ENCODE measurements at regions not wholly inside any gene's neighbourhood (a gene's known extent, or its start where the extent isn't known, plus 50 kb on each side); places are given as distances from the start of the nearest gene placed in this dataset.

DNA sequence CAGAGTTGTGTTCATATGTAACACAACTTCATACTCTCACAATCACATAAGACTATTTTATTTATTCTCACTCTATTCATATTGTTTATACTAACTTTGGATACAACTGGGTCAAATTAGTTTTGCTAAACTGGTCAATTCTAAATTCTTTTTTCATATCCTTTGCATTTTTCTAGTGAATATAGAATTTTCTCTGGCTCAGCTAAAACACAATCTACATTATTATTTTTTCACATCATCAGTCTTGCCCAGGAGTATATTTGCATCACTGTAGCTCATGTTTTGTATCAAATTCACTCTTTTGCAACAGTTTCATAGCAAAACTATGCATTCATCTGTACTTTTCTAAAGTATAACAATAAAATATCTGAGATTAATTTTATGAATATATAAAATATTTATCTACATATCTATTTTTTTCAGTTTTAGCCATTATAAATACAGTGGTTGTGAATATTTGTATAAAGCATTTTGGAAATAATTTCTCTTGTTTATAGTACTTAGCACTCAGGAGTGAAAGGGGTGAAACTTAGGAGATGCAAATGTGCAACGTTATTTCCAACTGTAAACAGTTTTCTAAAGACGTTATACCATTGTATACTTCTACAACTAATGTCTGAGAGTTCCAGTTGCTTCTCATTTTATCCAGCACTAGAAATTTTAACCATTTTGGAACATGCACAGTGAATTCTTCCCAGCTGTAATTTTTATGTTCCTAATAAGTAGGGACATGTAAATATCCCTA is 854.6 kb downstream of the CBLN2 start:
- no peak for DNase-seq (ENCODE audit: low read depth, low spot score)
- no peaks in the 10 kb centered on the region for H3K4me1 ChIP-seq (ENCODE audit: insufficient read depth, insufficient read length)
- no peak for TF ChIP-seq YY1 (IDR thresholded peaks at IDR 0.05; ENCODE audit: insufficient read depth, insufficient read length)
- TF ChIP-seq ZNF274 (IDR thresholded peaks at IDR 0.05; ENCODE audit: low read depth, low read length): no peak
- no peak for TF ChIP-seq SUZ12 (IDR thresholded peaks at IDR 0.05; ENCODE audit: extremely low read depth, insufficient read depth, insufficient read length)
- H3K27me3 ChIP-seq (ENCODE audit: insufficient read depth, insufficient read length): no peaks in the 10 kb centered on the region
- no peak overlapping the region for H3K9ac ChIP-seq (ENCODE audit: insufficient read length, low read depth)
- H3K36me3 ChIP-seq (ENCODE audit: insufficient read depth, insufficient read length, low read length): no peaks in the 10 kb centered on the region
- H3K9me3 ChIP-seq (ENCODE audit: insufficient read depth, low read length): no peaks in the 10 kb centered on the region
- no peak overlapping the region for H3K4me3 ChIP-seq (ENCODE audit: insufficient read length, low read depth)

DNA sequence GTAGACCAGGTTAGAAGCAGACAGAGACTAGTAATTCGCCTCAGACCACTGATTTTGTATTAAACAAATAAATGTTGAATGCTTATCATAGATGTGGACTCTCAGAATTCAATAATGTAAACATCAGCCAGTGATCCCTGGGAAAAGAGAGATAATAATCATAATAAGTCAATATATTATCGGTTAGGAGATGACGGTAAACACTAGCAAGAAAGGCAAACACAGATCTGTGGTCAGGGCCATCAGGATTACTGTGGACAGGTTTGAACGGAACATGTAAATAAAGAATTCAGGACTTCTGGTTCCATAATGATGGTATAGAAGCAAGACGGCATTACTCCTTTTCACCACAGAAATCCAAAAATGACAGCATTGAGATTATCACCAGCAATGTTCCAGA is 861.6 kb downstream of the CBLN2 start:
- Histone ChIP-seq H3K4me1 (ENCODE audit: insufficient read depth, insufficient read length) (no peaks in the 10 kb centered on the region), H3K27me3 (ENCODE audit: insufficient read depth, insufficient read length) (no peaks in the 10 kb centered on the region), H3K4me3 (ENCODE audit: insufficient read length, low read depth) (no peak overlapping the region), H3K9me3 (ENCODE audit: insufficient read depth, low read length) (no peaks in the 10 kb centered on the region), H3K9ac (ENCODE audit: insufficient read length, low read depth) (no peak overlapping the region), H3K36me3 (ENCODE audit: insufficient read depth, insufficient read length, low read length) (no peaks in the 10 kb centered on the region)
- TF ChIP-seq SUZ12 (IDR thresholded peaks at IDR 0.05; ENCODE audit: extremely low read depth, insufficient read depth, insufficient read length): no peak
- TF ChIP-seq YY1 (IDR thresholded peaks at IDR 0.05; ENCODE audit: insufficient read depth, insufficient read length): no peak
- TF ChIP-seq ZNF274 (IDR thresholded peaks at IDR 0.05; ENCODE audit: low read depth, low read length): no peak
- DNase-seq (ENCODE audit: low read depth, low spot score): no peak

DNA sequence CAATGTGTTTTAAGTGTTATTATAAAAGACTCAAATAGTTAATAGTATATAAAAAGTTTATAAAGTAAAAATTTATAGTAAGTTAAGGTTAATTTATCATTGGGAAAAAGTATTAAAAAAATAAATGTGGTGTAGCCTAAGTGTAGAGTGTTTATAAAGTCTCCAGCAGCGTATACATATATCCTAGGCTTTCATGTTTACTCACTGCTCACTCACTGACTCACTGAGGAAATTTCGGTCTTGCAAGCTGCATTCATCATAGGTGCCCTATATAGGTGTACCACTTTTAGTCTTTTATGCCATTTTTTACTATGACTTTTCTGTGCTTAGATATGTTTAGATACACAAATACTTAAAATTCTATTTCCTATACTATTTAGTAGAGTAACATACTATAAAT is 866.0 kb downstream of the CBLN2 start:
- no peak for TF ChIP-seq YY1 (IDR thresholded peaks at IDR 0.05; ENCODE audit: insufficient read depth, insufficient read length)
- no peak for TF ChIP-seq SUZ12 (IDR thresholded peaks at IDR 0.05; ENCODE audit: extremely low read depth, insufficient read depth, insufficient read length)
- TF ChIP-seq ZNF274 (IDR thresholded peaks at IDR 0.05; ENCODE audit: low read depth, low read length): no peak
- Histone ChIP-seq H3K27me3 (ENCODE audit: insufficient read depth, insufficient read length) (no peaks in the 10 kb centered on the region), H3K4me3 (ENCODE audit: insufficient read length, low read depth) (no peak overlapping the region), H3K36me3 (ENCODE audit: insufficient read depth, insufficient read length, low read length) (no peaks in the 10 kb centered on the region), H3K4me1 (ENCODE audit: insufficient read depth, insufficient read length) (no peaks in the 10 kb centered on the region), H3K9ac (ENCODE audit: insufficient read length, low read depth) (no peak overlapping the region), H3K9me3 (ENCODE audit: insufficient read depth, low read length) (no peaks in the 10 kb centered on the region)
- no peak for DNase-seq (ENCODE audit: low read depth, low spot score)

DNA sequence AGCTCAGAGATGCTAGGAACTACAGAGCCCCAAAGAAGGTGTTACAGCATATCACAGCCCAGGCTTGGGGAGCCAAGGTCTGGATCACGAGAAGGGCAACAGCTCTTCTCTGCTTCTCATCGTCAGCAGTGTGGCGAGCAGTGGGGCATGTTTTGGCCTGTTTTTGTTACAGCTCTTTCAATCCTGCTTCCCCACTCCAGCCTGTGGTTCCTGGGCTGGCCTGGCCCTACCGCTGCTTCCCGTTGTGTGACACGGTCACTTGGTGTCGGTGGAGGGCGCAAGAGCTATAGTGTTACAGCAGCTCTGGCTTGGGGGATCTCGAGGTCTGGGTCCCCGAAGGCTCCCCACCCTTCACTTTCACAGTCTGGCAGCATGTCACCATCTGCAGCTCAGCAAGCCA is 870.2 kb downstream of the CBLN2 start:
- Histone ChIP-seq H3K9ac (ENCODE audit: insufficient read length, low read depth) (no peak overlapping the region), H3K36me3 (ENCODE audit: insufficient read depth, insufficient read length, low read length) (no peaks in the 10 kb centered on the region), H3K4me3 (ENCODE audit: insufficient read length, low read depth) (no peak overlapping the region), H3K4me1 (ENCODE audit: insufficient read depth, insufficient read length) (no peaks in the 10 kb centered on the region), H3K27me3 (ENCODE audit: insufficient read depth, insufficient read length) (no peaks in the 10 kb centered on the region), H3K9me3 (ENCODE audit: insufficient read depth, low read length) (no peaks in the 10 kb centered on the region)
- TF ChIP-seq SUZ12 (IDR thresholded peaks at IDR 0.05; ENCODE audit: extremely low read depth, insufficient read depth, insufficient read length) (no peak), ZNF274 (IDR thresholded peaks at IDR 0.05; ENCODE audit: low read depth, low read length) (no peak), YY1 (IDR thresholded peaks at IDR 0.05; ENCODE audit: insufficient read depth, insufficient read length) (no peak)
- no peak for DNase-seq (ENCODE audit: low read depth, low spot score)

DNA sequence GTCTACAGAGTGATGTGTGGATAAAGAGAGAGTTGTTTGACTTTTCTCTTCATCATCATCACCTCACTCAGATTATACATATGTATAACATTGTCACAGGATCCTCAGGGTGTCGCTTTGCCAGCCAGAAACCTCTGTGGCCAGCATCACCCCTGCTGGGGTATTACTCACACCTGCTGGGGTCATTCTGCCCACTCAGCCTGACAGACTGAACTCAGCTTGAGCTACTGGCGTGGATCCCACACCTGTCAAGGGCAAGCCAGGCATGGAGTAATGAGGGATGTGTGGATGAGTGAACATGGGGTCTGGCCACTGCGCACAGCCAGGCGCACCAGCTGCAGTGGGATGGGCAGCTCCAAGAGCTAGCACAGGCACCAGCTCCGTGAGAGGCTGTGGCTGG is 870.6 kb downstream of the CBLN2 start:
- TF ChIP-seq ZNF274 (IDR thresholded peaks at IDR 0.05; ENCODE audit: low read depth, low read length) (no peak), YY1 (IDR thresholded peaks at IDR 0.05; ENCODE audit: insufficient read depth, insufficient read length) (no peak), SUZ12 (IDR thresholded peaks at IDR 0.05; ENCODE audit: extremely low read depth, insufficient read depth, insufficient read length) (no peak)

DNA sequence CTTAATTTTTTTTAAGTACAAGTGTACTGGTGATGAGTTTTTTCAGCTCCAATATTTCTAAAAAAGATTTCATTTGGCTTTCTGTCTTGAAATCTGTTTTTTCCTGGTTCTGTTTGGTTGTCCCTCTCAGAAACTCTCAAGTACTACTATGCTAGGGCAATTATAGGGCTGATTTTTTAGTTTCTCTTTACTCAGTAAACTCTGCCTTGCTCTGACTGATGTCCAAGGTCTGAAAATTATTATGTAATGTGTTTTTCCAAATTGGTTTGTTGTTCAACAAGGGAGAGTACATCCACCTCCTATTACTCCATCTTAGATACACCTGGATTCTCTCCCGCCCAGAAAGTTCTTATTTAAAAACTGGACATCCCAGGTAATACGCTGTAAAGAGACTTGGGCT is 877.7 kb downstream of the CBLN2 start:
- no peak for TF ChIP-seq YY1 (IDR thresholded peaks at IDR 0.05; ENCODE audit: insufficient read depth, insufficient read length)
- no peak for TF ChIP-seq SUZ12 (IDR thresholded peaks at IDR 0.05; ENCODE audit: extremely low read depth, insufficient read depth, insufficient read length)
- TF ChIP-seq ZNF274 (IDR thresholded peaks at IDR 0.05; ENCODE audit: low read depth, low read length): no peak
- H3K9me3 ChIP-seq (ENCODE audit: insufficient read depth, low read length): no peaks in the 10 kb centered on the region

More for the DNA sequence above, 870.6 kb downstream of the CBLN2 start:
- DNase-seq (ENCODE audit: low read depth, low spot score): no peak
- H3K9ac ChIP-seq (ENCODE audit: insufficient read length, low read depth): no peak overlapping the region
- no peaks in the 10 kb centered on the region for H3K27me3 ChIP-seq (ENCODE audit: insufficient read depth, insufficient read length)
- no peaks in the 10 kb centered on the region for H3K9me3 ChIP-seq (ENCODE audit: insufficient read depth, low read length)
- H3K36me3 ChIP-seq (ENCODE audit: insufficient read depth, insufficient read length, low read length): no peaks in the 10 kb centered on the region
- no peak overlapping the region for H3K4me3 ChIP-seq (ENCODE audit: insufficient read length, low read depth)
- no peaks in the 10 kb centered on the region for H3K4me1 ChIP-seq (ENCODE audit: insufficient read depth, insufficient read length)

DNA sequence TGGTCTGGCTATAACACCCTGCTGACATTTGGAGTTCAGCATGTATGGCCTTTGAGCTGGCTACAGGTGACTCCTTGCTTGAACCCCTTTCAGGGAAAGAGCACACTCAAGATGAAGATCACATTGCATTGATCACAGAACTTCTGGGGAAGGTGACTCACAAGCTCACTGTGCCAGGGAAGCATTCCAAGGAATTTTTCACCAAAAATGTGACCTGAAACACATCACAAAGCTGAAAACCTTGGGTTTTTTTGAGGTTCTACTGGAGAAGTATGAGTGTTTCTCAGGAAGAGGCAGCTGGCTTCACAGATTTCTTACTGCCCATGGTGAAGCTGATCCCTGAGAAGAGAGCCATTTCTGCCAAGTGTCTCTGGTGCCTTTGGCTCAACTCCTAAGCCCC is 879.0 kb downstream of the CBLN2 start:
- no peaks in the 10 kb centered on the region for H3K27me3 ChIP-seq (ENCODE audit: insufficient read depth, insufficient read length)
- no peak overlapping the region for H3K9ac ChIP-seq (ENCODE audit: insufficient read length, low read depth)
- TF ChIP-seq SUZ12 (IDR thresholded peaks at IDR 0.05; ENCODE audit: extremely low read depth, insufficient read depth, insufficient read length) (no peak), ZNF274 (IDR thresholded peaks at IDR 0.05; ENCODE audit: low read depth, low read length) (no peak), YY1 (IDR thresholded peaks at IDR 0.05; ENCODE audit: insufficient read depth, insufficient read length) (no peak)
- no peaks in the 10 kb centered on the region for H3K36me3 ChIP-seq (ENCODE audit: insufficient read depth, insufficient read length, low read length)
- no peak overlapping the region for H3K4me3 ChIP-seq (ENCODE audit: insufficient read length, low read depth)
- no peaks in the 10 kb centered on the region for H3K4me1 ChIP-seq (ENCODE audit: insufficient read depth, insufficient read length)
- H3K9me3 ChIP-seq (ENCODE audit: insufficient read depth, low read length): no peaks in the 10 kb centered on the region
- no peak for DNase-seq (ENCODE audit: low read depth, low spot score)

More for the DNA sequence above, 877.7 kb downstream of the CBLN2 start:
- no peaks in the 10 kb centered on the region for H3K27me3 ChIP-seq (ENCODE audit: insufficient read depth, insufficient read length)
- no peaks in the 10 kb centered on the region for H3K36me3 ChIP-seq (ENCODE audit: insufficient read depth, insufficient read length, low read length)
- no peak for DNase-seq (ENCODE audit: low read depth, low spot score)
- H3K4me3 ChIP-seq (ENCODE audit: insufficient read length, low read depth): no peak overlapping the region
- H3K9ac ChIP-seq (ENCODE audit: insufficient read length, low read depth): no peak overlapping the region
- H3K4me1 ChIP-seq (ENCODE audit: insufficient read depth, insufficient read length): no peaks in the 10 kb centered on the region
